GM12864 (cell line): ENCODE measurements at regions not wholly inside any gene's neighbourhood (a gene's known extent, or its start where the extent isn't known, plus 50 kb on each side); places are given as distances from the start of the nearest gene placed in this dataset.

Experiments used
- DNase-seq: peaks from one replicate; pipeline ENCODE4 v3.0.0-alpha.2; 2011; ENCODE audit warnings: low read depth
- H3K4me3 ChIP-seq: 2 replicates; pipeline ENCODE4 v1.5.1; 2011; ENCODE audit warnings: mild to moderate bottlenecking, low read depth, low read length, control low read depth
- TF ChIP-seq, protein P1 (sequence below): IDR thresholded peaks from 2 replicates; pipeline ENCODE4 v1.5.1; 2011; ENCODE audit warnings: low read depth, mild to moderate bottlenecking, moderate library complexity, low read length, control low read depth, inconsistent platforms; ENCODE audit errors: missing control alignments

DNA sequence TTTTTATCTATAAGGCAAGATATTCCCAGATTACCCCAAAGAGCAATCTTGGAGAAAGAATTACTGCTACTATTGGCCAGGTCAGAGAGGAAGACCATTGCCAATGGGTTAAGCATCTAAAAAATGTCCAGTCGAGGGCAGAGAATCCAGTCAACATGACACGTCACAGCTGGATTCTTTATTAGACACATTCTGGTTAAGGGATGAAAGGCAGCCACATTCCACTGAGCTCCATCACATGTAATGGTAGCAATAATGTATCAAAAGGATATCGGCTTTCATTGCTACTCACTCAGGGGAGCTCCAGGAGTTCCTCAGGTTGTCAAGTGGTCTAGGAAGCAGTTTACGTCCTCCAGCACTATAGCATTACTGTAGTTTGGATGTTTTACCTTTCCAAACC lies 421.1 kb downstream of the PLOD2 start:
- TF ChIP-seq, protein P1, sequence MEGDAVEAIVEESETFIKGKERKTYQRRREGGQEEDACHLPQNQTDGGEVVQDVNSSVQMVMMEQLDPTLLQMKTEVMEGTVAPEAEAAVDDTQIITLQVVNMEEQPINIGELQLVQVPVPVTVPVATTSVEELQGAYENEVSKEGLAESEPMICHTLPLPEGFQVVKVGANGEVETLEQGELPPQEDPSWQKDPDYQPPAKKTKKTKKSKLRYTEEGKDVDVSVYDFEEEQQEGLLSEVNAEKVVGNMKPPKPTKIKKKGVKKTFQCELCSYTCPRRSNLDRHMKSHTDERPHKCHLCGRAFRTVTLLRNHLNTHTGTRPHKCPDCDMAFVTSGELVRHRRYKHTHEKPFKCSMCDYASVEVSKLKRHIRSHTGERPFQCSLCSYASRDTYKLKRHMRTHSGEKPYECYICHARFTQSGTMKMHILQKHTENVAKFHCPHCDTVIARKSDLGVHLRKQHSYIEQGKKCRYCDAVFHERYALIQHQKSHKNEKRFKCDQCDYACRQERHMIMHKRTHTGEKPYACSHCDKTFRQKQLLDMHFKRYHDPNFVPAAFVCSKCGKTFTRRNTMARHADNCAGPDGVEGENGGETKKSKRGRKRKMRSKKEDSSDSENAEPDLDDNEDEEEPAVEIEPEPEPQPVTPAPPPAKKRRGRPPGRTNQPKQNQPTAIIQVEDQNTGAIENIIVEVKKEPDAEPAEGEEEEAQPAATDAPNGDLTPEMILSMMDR = no peak
- no peak overlapping the region for H3K4me3 ChIP-seq
- no peak for DNase-seq

- H3K4me3 ChIP-seq = no peak overlapping the region
- TF ChIP-seq, protein P1 = no peak
- DNase-seq = no peak
These were observed 410.3 kb downstream of the PLOD2 start for GRCh38 chr3:145750657-145751056.

- DNase-seq = no peak
- no peak overlapping the region for H3K4me3 ChIP-seq
- TF ChIP-seq, protein P1 = no peak
These were observed 408.4 kb downstream of the PLOD2 start for GRCh38 chr3:145752576-145752975.

DNA sequence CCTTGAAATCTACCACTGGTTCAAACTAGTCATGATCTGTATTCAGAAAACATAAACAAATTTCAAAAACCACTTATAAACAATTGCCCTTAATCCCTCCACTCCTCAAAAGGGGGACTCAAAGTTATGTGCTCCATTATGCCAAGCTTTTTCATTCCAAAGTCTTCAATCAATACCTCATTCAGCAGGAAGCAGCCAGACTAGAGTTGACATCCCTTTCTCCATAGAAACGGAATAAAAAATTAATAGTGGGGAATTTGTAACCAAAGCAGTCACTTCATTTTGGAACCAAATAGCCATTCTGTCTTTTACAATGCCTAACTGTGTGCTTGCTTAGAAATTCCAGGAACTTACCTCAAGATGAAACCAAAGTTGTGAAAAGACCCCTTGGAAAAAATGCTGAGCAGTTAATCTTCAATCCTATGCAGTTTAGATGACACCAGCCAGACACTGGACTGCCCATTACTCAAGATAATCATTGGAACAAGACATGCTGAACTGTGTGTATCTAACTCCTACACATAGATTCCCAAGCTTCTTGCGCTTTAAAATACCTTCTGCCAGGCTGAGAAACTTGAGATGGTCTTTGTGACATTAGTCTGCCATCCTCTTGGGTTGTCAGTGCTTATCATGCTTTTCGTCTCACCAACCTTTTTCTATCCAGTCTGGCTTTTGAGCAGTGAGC lies 406.2 kb downstream of the PLOD2 start:
- TF ChIP-seq, protein P1 = no peak
- H3K4me3 ChIP-seq = no peak overlapping the region
- no peak for DNase-seq

- no peak for DNase-seq
- TF ChIP-seq, protein P1 = no peak
- H3K4me3 ChIP-seq = no peak overlapping the region
These were observed 400.9 kb downstream of the PLOD2 start for GRCh38 chr3:145760036-145760435.

DNA sequence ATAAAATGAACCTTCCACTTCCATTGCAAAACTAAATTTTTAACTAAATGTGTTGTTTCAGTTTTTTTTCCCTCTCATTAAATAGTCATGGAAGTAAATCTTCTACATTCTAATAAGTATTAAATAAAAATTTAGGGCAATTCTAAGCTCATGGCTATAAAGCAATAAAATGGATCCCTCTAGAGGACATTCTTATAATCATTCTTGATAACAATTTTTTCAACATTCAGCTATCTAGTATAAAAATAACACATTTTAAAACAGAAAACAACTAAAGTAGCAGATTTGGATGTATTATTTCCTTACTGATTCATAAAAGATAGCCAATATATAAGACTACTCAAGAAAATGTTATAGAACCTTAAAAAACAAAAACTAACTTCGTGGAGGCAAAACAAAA lies 393.1 kb downstream of the PLOD2 start:
- TF ChIP-seq, protein P1 = no peak
- no peak overlapping the region for H3K4me3 ChIP-seq
- DNase-seq = no peak

GRCh38 chr3:145776782-145777408 lies 384.1 kb downstream of the PLOD2 start:
- TF ChIP-seq, protein P1 = peak; percentile 66
- peak; percentile 10 for DNase-seq
- no peak overlapping the region for H3K4me3 ChIP-seq
